ENCODE measurements at regions not wholly inside any gene's neighbourhood (a gene's known extent, or its start where the extent isn't known, plus 50 kb on each side); places are given as distances from the start of the nearest gene placed in this dataset.

GRCh38 chr4:148790691-148791090, 348.5 kb upstream of the NR3C2 start:
- DNase-seq, result no peak
- H3K4me3 Mint-ChIP-seq, result no peak overlapping the region
- Histone ChIP-seq H3K4me3 (ENCODE audit: low read length) (no peak overlapping the region), H3K36me3 (ENCODE audit: control insufficient read depth, insufficient read depth, low read length) (no peaks in the 10 kb centered on the region), H3K4me1 (ENCODE audit: control insufficient read depth, insufficient read depth, low read length) (no peaks in the 10 kb centered on the region), H3K27ac (ENCODE audit: low read length) (no peak overlapping the region), H3K27me3 (ENCODE audit: control insufficient read depth, insufficient read depth, low read length) (no peaks in the 10 kb centered on the region), H3K9me3 (ENCODE audit: control insufficient read depth, insufficient read depth, low read length) (no peaks in the 10 kb centered on the region)
- ATAC-seq, result no peak
- H3K27ac Mint-ChIP-seq, result no peak overlapping the region
- H3K36me3 Mint-ChIP-seq, result no peaks in the 10 kb centered on the region
- no peak for TF ChIP-seq CTCF (IDR thresholded peaks at IDR 0.05)
- 96% methylated on average over 2 of the region's 5 CpGs for WGBS (ENCODE audit: insufficient coverage)
- no peaks in the 10 kb centered on the region for H3K27me3 Mint-ChIP-seq (ENCODE audit: low read depth in 2 of 2)
- no peaks in the 10 kb centered on the region for H3K4me1 Mint-ChIP-seq
- peaks cover 3 to 5% of the 10 kb centered on the region in 2 donors for H3K9me3 Mint-ChIP-seq
- intact Hi-C loops (cut with micrococcal nuclease), result no loop called here

- WGBS (ENCODE audit: insufficient coverage), result 100% methylated on average over 2 of the region's 5 CpGs
- no peaks in the 10 kb centered on the region for H3K9me3 ChIP-seq (ENCODE audit: control insufficient read depth, insufficient read depth, low read length)
- no peaks in the 10 kb centered on the region for H3K36me3 ChIP-seq (ENCODE audit: control insufficient read depth, insufficient read depth, low read length)
- H3K27me3 ChIP-seq (ENCODE audit: control insufficient read depth, insufficient read depth, low read length), result no peaks in the 10 kb centered on the region
- Mint-ChIP-seq H3K27me3 (ENCODE audit: low read depth in 2 of 2) (no peaks in the 10 kb centered on the region), H3K36me3 (no peaks in the 10 kb centered on the region), H3K4me1 (no peaks in the 10 kb centered on the region), H3K27ac (no peak overlapping the region), H3K4me3 (no peak overlapping the region), H3K9me3 (peaks cover 2 to 8% of the 10 kb centered on the region in 2 donors)
- no peak overlapping the region for H3K27ac ChIP-seq (ENCODE audit: low read length)
- H3K4me1 ChIP-seq (ENCODE audit: control insufficient read depth, insufficient read depth, low read length), result no peaks in the 10 kb centered on the region
- intact Hi-C loops (cut with micrococcal nuclease), result no loop called here
- no peak for TF ChIP-seq CTCF (IDR thresholded peaks at IDR 0.05)
- no peak for ATAC-seq
- no peak overlapping the region for H3K4me3 ChIP-seq (ENCODE audit: low read length)
- no peak for DNase-seq
These were observed 348.0 kb upstream of the NR3C2 start for GRCh38 chr4:148790246-148790645.

- H3K27me3 ChIP-seq (ENCODE audit: control insufficient read depth, insufficient read depth, low read length), result no peaks in the 10 kb centered on the region
- H3K9me3 ChIP-seq (ENCODE audit: control insufficient read depth, insufficient read depth, low read length), result no peaks in the 10 kb centered on the region
- Mint-ChIP-seq H3K9me3 (peaks cover 4 to 6% of the 10 kb centered on the region in 2 donors), H3K36me3 (no peaks in the 10 kb centered on the region), H3K4me3 (no peak overlapping the region), H3K27ac (no peak overlapping the region), H3K27me3 (ENCODE audit: low read depth in 2 of 2) (no peaks in the 10 kb centered on the region), H3K4me1 (no peaks in the 10 kb centered on the region)
- TF ChIP-seq CTCF (IDR thresholded peaks at IDR 0.05), result no peak
- no peak overlapping the region for H3K4me3 ChIP-seq (ENCODE audit: low read length)
- WGBS (ENCODE audit: insufficient coverage), result 87% methylated on average over 2 of the region's 2 CpGs
- no peaks in the 10 kb centered on the region for H3K4me1 ChIP-seq (ENCODE audit: control insufficient read depth, insufficient read depth, low read length)
- ATAC-seq (no peak), DNase-seq (no peak)
- H3K36me3 ChIP-seq (ENCODE audit: control insufficient read depth, insufficient read depth, low read length), result no peaks in the 10 kb centered on the region
- intact Hi-C loops (cut with micrococcal nuclease), result no loop called here
- H3K27ac ChIP-seq (ENCODE audit: low read length), result no peak overlapping the region
These were observed 345.7 kb upstream of the NR3C2 start for GRCh38 chr4:148787831-148788477.

- H3K9me3 Mint-ChIP-seq, result peaks cover 4 to 8% of the 10 kb centered on the region in 2 donors
- Histone ChIP-seq H3K9me3 (ENCODE audit: control insufficient read depth, insufficient read depth, low read length) (no peaks in the 10 kb centered on the region), H3K4me3 (ENCODE audit: low read length) (no peak overlapping the region), H3K27me3 (ENCODE audit: control insufficient read depth, insufficient read depth, low read length) (no peaks in the 10 kb centered on the region), H3K36me3 (ENCODE audit: control insufficient read depth, insufficient read depth, low read length) (no peaks in the 10 kb centered on the region), H3K27ac (ENCODE audit: low read length) (no peak overlapping the region), H3K4me1 (ENCODE audit: control insufficient read depth, insufficient read depth, low read length) (no peaks in the 10 kb centered on the region)
- ATAC-seq (no peak), DNase-seq (no peak)
- H3K4me1 Mint-ChIP-seq, result no peaks in the 10 kb centered on the region
- no peaks in the 10 kb centered on the region for H3K36me3 Mint-ChIP-seq
- no peak for TF ChIP-seq CTCF (IDR thresholded peaks at IDR 0.05)
- WGBS (ENCODE audit: insufficient coverage), result no CpG with 5 or more reads among the region's 2 CpGs
- H3K27ac Mint-ChIP-seq, result no peak overlapping the region
- intact Hi-C loops (cut with micrococcal nuclease), result no loop called here
- no peak overlapping the region for H3K4me3 Mint-ChIP-seq
- H3K27me3 Mint-ChIP-seq (ENCODE audit: low read depth in 2 of 2), result no peaks in the 10 kb centered on the region
These were observed 345.1 kb upstream of the NR3C2 start for GRCh38 chr4:148787285-148787684.

All from natural killer cell (primary cell).